ENCODE measurements at regions not wholly inside any gene's neighbourhood (a gene's known extent, or its start where the extent isn't known, plus 50 kb on each side); places are given as distances from the start of the nearest gene placed in this dataset.

DNA sequence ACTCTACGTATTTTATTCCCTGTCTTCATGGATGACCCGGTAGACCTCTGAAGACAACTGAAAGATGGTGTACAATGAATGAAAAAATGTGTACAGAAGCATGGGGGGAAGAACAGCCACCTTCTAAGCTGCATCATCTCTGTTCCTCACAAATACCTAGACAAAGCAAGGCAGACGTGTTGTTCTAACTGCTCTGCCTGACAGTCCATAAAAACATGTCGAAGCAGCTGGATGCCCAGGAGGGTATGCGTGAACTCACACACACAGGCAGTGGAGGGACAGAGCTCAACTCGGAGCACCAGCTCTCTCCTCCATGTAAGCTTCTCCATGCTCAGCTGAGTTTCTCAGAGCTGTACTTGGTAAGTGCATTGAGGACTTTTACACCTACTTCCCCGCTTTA is 327.4 kb downstream of the CTTN start:
- H3K4me1 ChIP-seq (ENCODE audit: control insufficient read depth in 1 of 2, insufficient read depth in 2 of 2, low read depth in 1 of 2, low read length in 1 of 2): no peaks in the 10 kb centered on the region
- TF ChIP-seq YY1 (IDR thresholded peaks at IDR 0.05; ENCODE audit: low read depth): no peak
- no peak for TF ChIP-seq RAD21 (IDR thresholded peaks at IDR 0.05; ENCODE audit: low read length)
- TF ChIP-seq SIN3A (IDR thresholded peaks at IDR 0.05; ENCODE audit: borderline replicate concordance, low read depth, low read length): no peak
- no peak for TF ChIP-seq RCOR1 (IDR thresholded peaks at IDR 0.05; ENCODE audit: low read length)
- TF ChIP-seq RFX5 (IDR thresholded peaks at IDR 0.05; ENCODE audit: low read length): no peak
- no peak for TF ChIP-seq GABPA (IDR thresholded peaks at IDR 0.05; ENCODE audit: low read depth)
- TF ChIP-seq GATA2 (CRISPR knock-in tag; IDR thresholded peaks at IDR 0.05): no peak
- no peak for TF ChIP-seq FOSL2 (IDR thresholded peaks at IDR 0.05; ENCODE audit: borderline replicate concordance, low read depth)
- TF ChIP-seq NFIC (IDR thresholded peaks at IDR 0.05; ENCODE audit: borderline replicate concordance): no peak
- no peak for TF ChIP-seq JUND (IDR thresholded peaks at IDR 0.05)
- TF ChIP-seq, protein P1, sequence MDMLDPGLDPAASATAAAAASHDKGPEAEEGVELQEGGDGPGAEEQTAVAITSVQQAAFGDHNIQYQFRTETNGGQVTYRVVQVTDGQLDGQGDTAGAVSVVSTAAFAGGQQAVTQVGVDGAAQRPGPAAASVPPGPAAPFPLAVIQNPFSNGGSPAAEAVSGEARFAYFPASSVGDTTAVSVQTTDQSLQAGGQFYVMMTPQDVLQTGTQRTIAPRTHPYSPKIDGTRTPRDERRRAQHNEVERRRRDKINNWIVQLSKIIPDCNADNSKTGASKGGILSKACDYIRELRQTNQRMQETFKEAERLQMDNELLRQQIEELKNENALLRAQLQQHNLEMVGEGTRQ (IDR thresholded peaks at IDR 0.05; ENCODE audit: borderline replicate concordance, low read depth, low read length): no peak
- no peak for TF ChIP-seq CTCF (IDR thresholded peaks at IDR 0.05)
- TF ChIP-seq NRF1 (IDR thresholded peaks at IDR 0.05; ENCODE audit: low read depth, low read length): no peak
- TF ChIP-seq TEAD4 (IDR thresholded peaks at IDR 0.05; ENCODE audit: borderline replicate concordance, insufficient read depth): no peak
- TF ChIP-seq ELF1 (IDR thresholded peaks at IDR 0.05): no peak
- TF ChIP-seq, protein P2, sequence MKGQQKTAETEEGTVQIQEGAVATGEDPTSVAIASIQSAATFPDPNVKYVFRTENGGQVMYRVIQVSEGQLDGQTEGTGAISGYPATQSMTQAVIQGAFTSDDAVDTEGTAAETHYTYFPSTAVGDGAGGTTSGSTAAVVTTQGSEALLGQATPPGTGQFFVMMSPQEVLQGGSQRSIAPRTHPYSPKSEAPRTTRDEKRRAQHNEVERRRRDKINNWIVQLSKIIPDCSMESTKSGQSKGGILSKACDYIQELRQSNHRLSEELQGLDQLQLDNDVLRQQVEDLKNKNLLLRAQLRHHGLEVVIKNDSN (IDR thresholded peaks at IDR 0.05; ENCODE audit: borderline replicate concordance, low read depth): no peak
- TF ChIP-seq, protein P3, sequence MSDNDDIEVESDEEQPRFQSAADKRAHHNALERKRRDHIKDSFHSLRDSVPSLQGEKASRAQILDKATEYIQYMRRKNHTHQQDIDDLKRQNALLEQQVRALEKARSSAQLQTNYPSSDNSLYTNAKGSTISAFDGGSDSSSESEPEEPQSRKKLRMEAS (IDR thresholded peaks at IDR 0.05; ENCODE audit: low read depth): no peak
- TF ChIP-seq MEF2A (IDR thresholded peaks at IDR 0.05; ENCODE audit: borderline replicate concordance, low read depth): no peak
- no peak for TF ChIP-seq FOXJ3 (CRISPR knock-in tag; IDR thresholded peaks at IDR 0.05)
- TF ChIP-seq EP300 (IDR thresholded peaks at IDR 0.05; ENCODE audit: borderline replicate concordance in 1 of 2, low read depth in 1 of 2, low read length in 1 of 2): no peak
- H3K27me3 ChIP-seq (ENCODE audit: insufficient read depth): no peaks in the 10 kb centered on the region
- H3K79me2 ChIP-seq (ENCODE audit: insufficient read depth): no peaks in the 10 kb centered on the region
- H3K4me2 ChIP-seq: no peak overlapping the region
- H2AFZ ChIP-seq (ENCODE audit: low read depth): no peak overlapping the region
- H3K9ac ChIP-seq: no peak overlapping the region
- H3K36me3 ChIP-seq (replicated peaks in 1 of 2; ENCODE audit: control insufficient read depth in 1 of 2, insufficient read depth in 2 of 2, low read length in 1 of 2): no peaks in the 10 kb centered on the region
- no peak overlapping the region for H3K4me3 ChIP-seq (ENCODE audit: low read depth in 2 of 2, low read length in 1 of 2)
- 45% methylated on average over 7 of the region's 7 CpGs for WGBS (ENCODE audit: low lambda C conversion rate)
- POLR2A ChIA-PET: no interaction called here
- no peak overlapping the region for H3K27ac ChIP-seq (ENCODE audit: low read depth in 2 of 2, low read length in 1 of 2)
- DNase-seq: no peak
- H4K20me1 ChIP-seq (ENCODE audit: insufficient read depth): no peaks in the 10 kb centered on the region
- CTCF ChIA-PET: interaction anchor here (1.4 kb wide), 1 partner anchor 854 kb away, joined by 3 read pairs; no protein-coding TSS in a partner anchor
- H3F3A ChIP-seq (replicated peaks; ENCODE audit: insufficient read depth): no peaks in the 10 kb centered on the region
- no peaks in the 10 kb centered on the region for H3K9me3 ChIP-seq
- H3K9me2 ChIP-seq: no peaks in the 10 kb centered on the region

All from SK-N-SH (cell line).